Tibial nerve (tissue), 4 donors: ENCODE measurements at regions not wholly inside any gene's neighbourhood (a gene's known extent, or its start where the extent isn't known, plus 50 kb on each side); places are given as distances from the start of the nearest gene placed in this dataset.

ENCODE experiments used
- DNase-seq, 2 donors: peaks; one replicate each; pipeline ENCODE4 v3.0.0-alpha.2; 2019; ENCODE audit warnings: low spot score in 2 of 2
- H3K27ac ChIP-seq, 4 donors: fragments of 200-600 bp; sonication (generic) in 3 of 4; one replicate each; pipeline ENCODE4 v1.5.1; 2017 to 2019; ENCODE audit warnings: mild to moderate bottlenecking in 1 of 4
- H3K27me3 ChIP-seq, 2 donors: fragments of 200-600 bp; sonication (generic) in 1 of 2; one replicate each; pipeline versions ENCODE4 v1.5.1 to v1.6.0; 2017 to 2019
- H3K36me3 ChIP-seq, 3 donors: fragments of 200-600 bp; sonication (generic); one replicate each; pipeline ENCODE4 v1.5.1; 2018 to 2019
- H3K4me1 ChIP-seq, 4 donors: fragments of 200-600 bp; sonication (generic) in 3 of 4; one replicate each; pipeline ENCODE4 v1.5.1; 2017 to 2019
- H3K4me3 ChIP-seq, 4 donors: fragments of 200-600 bp; sonication (generic) in 3 of 4; one replicate each; pipeline ENCODE4 v1.5.1; 2017 to 2019; ENCODE audit warnings: mild to moderate bottlenecking in 1 of 4, moderate library complexity in 1 of 4
- H3K9me3 ChIP-seq, 4 donors: fragments of 200-600 bp; sonication (generic) in 3 of 4; one replicate each; pipeline ENCODE4 v1.5.1; 2017 to 2019
- EP300 ChIP-seq, 2 donors: sonication (generic); formaldehyde crosslinking; IDR thresholded peaks; one replicate each; pipeline ENCODE4 v1.6.1; 2017; ENCODE audit warnings: antibody characterized with exemption in 2 of 2, mild to moderate bottlenecking in 1 of 2
- POLR2A ChIP-seq, 2 donors: fragments of 450-650 bp; IDR thresholded peaks; one replicate each; pipeline ENCODE4 v1.6.1; 2017; ENCODE audit warnings: antibody characterized with exemption in 2 of 2, mild to moderate bottlenecking in 2 of 2, moderate library complexity in 2 of 2
- WGBS, 2 donors: methylation state at CpG; one replicate each; pipeline ENCODE4 v1.1.5; 2018; 5-methylcytosine and 5-hydroxymethylcytosine counted together
- TF ChIP-seq, protein P1 (sequence below), 5 experiments: fragments of 200-600 bp in 3 of 5; fragments of 450-650 bp in 2 of 5; sonication (generic) in 3 of 5; IDR thresholded peaks; one replicate each; pipeline ENCODE4 v1.5.1; 2016 to 2019; ENCODE audit warnings: antibody characterized with exemption in 5 of 5, mild to moderate bottlenecking in 3 of 5, moderate library complexity in 2 of 5

DNA sequence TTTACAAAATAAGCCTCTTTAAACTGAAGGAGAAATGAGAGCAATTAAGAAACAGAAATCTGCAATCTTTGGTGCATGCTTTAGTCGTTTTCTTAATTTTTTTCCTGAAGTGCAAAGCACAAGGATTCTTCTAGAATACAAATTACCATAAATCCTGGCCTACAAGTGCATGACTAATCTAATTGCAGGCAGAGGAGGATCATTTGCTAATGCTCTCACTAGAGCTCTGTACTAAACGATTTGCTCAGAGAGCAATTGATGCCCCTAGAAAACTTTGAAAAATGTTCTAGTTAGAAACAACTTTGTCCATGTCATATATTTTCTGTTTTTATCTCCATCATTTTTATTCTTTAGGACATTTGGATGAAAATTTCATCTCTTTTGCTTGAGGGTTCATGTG is 193.2 kb downstream of the POU4F1 start:
- H3K4me1 ChIP-seq: no peaks in the 10 kb centered on the region
- no peak for DNase-seq
- H3K36me3 ChIP-seq: no peaks in the 10 kb centered on the region
- H3K9me3 ChIP-seq: no peaks in the 10 kb centered on the region
- no peaks in the 10 kb centered on the region for H3K27me3 ChIP-seq
- TF ChIP-seq POLR2A (IDR thresholded peaks at IDR 0.05) (no peak), EP300 (IDR thresholded peaks at IDR 0.05) (no peak)
- no peak overlapping the region for H3K4me3 ChIP-seq
- H3K27ac ChIP-seq: no peak overlapping the region
- WGBS, 2 donors: 27 to 28% methylated on average over 2 of the region's 2 CpGs

DNA sequence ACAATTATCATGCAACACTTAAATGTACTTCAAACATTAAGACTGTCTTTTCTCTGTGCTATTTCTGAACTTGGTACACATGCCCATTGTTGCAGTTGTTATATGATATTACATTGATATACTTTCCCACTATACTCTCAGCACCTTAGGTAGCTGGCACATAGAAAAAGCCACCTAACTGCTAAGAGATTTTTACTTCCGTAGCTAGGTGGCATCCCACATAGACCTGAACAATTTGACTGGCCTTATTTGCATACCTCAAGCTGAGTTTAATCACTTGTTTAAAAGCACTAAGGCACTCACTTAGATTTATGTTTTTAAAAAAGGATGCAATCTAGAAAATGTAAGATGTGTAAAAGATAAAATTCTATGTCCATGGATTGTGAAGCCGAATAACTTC is 194.2 kb downstream of the POU4F1 start:
- no peak for TF ChIP-seq EP300 (IDR thresholded peaks at IDR 0.05)
- TF ChIP-seq, protein P1, sequence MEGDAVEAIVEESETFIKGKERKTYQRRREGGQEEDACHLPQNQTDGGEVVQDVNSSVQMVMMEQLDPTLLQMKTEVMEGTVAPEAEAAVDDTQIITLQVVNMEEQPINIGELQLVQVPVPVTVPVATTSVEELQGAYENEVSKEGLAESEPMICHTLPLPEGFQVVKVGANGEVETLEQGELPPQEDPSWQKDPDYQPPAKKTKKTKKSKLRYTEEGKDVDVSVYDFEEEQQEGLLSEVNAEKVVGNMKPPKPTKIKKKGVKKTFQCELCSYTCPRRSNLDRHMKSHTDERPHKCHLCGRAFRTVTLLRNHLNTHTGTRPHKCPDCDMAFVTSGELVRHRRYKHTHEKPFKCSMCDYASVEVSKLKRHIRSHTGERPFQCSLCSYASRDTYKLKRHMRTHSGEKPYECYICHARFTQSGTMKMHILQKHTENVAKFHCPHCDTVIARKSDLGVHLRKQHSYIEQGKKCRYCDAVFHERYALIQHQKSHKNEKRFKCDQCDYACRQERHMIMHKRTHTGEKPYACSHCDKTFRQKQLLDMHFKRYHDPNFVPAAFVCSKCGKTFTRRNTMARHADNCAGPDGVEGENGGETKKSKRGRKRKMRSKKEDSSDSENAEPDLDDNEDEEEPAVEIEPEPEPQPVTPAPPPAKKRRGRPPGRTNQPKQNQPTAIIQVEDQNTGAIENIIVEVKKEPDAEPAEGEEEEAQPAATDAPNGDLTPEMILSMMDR (IDR thresholded peaks at IDR 0.05): no peak
- TF ChIP-seq POLR2A (IDR thresholded peaks at IDR 0.05): no peak

DNA sequence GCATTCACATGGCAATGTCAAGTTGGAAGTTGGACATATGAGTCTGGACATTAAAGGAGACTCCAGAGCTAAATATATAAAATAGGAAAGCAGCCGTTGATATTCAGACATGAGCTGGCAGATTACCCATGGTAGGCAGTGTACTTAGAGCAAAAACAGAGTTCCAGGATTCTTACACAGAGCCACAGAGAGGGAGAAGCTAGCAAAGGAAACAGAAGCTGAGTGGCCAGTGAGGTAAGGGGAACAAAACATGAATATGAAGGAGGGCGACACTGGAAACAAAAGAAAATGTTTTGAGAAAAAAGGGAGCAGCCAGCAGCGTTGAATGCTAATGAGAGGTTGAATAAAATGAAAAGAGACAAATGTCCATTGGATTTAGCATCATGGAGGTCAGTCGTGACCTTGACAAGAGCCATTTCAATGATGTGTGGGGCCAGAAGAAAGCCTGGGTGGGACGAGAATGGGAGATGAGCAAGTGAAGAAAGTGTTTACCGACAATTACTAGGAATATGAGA is 198.4 kb downstream of the POU4F1 start:
- H3K9me3 ChIP-seq: no peaks in the 10 kb centered on the region
- no peak for TF ChIP-seq EP300 (IDR thresholded peaks at IDR 0.05)
- TF ChIP-seq POLR2A (IDR thresholded peaks at IDR 0.05): no peak
- TF ChIP-seq, protein P1 (IDR thresholded peaks at IDR 0.05): no peak
- H3K36me3 ChIP-seq: no peaks in the 10 kb centered on the region
- DNase-seq: no peak
- 81 to 83% methylated on average over 6 of the region's 6 CpGs for WGBS, 2 donors
- no peak overlapping the region for H3K4me3 ChIP-seq
- no peak overlapping the region for H3K27ac ChIP-seq
- no peaks in the 10 kb centered on the region for H3K27me3 ChIP-seq
- H3K4me1 ChIP-seq: no peaks in the 10 kb centered on the region

More for the DNA sequence above, 194.2 kb downstream of the POU4F1 start:
- H3K9me3 ChIP-seq: no peaks in the 10 kb centered on the region
- DNase-seq: no peak
- H3K27ac ChIP-seq: no peak overlapping the region
- H3K4me3 ChIP-seq: no peak overlapping the region
- H3K27me3 ChIP-seq: no peaks in the 10 kb centered on the region
- WGBS, 2 donors: 81 to 94% methylated on average over 2 of the region's 2 CpGs
- no peaks in the 10 kb centered on the region for H3K4me1 ChIP-seq
- no peaks in the 10 kb centered on the region for H3K36me3 ChIP-seq

DNA sequence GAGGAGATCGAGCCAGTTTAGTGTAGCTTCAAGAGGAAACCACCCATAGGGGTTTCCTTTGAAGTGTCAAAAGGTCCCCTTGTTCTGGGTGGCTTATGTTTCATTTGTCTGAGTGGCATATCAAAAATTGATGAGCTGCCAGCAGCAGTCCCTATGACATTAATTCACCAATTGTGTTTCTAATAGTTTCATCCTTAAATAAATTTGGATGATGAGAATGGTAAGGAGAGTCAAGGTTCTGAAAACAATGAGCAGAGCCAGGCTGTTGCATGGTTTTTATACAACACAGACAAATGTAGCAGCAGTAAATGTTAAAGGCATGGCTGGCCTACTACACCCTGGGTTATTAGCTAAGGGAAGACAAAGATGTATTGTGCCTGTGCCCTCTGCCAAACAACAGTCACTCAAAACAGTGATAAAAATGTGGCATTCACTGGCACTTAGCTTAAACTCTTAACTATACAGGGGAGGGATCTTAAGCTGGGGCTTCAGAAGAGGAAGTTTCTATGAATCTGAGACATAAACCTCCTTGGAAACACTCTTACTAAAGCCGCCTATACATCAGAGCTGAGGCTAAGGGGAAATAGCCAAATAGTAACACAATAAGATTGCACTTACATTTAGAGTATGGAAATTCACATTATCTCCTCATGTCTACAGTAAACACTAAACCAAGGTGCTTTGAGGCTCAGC is 200.5 kb downstream of the POU4F1 start:
- Histone ChIP-seq H3K36me3 (no peaks in the 10 kb centered on the region), H3K4me1 (no peaks in the 10 kb centered on the region), H3K4me3 (no peak overlapping the region), H3K27me3 (no peaks in the 10 kb centered on the region), H3K27ac (no peak overlapping the region), H3K9me3 (no peaks in the 10 kb centered on the region)
- DNase-seq: no peak
- TF ChIP-seq, protein P1 (IDR thresholded peaks at IDR 0.05): no peak
- TF ChIP-seq EP300 (IDR thresholded peaks at IDR 0.05): no peak
- TF ChIP-seq POLR2A (IDR thresholded peaks at IDR 0.05): no peak
- 30 to 34% methylated on average over 2 of the region's 2 CpGs for WGBS, 2 donors

DNA sequence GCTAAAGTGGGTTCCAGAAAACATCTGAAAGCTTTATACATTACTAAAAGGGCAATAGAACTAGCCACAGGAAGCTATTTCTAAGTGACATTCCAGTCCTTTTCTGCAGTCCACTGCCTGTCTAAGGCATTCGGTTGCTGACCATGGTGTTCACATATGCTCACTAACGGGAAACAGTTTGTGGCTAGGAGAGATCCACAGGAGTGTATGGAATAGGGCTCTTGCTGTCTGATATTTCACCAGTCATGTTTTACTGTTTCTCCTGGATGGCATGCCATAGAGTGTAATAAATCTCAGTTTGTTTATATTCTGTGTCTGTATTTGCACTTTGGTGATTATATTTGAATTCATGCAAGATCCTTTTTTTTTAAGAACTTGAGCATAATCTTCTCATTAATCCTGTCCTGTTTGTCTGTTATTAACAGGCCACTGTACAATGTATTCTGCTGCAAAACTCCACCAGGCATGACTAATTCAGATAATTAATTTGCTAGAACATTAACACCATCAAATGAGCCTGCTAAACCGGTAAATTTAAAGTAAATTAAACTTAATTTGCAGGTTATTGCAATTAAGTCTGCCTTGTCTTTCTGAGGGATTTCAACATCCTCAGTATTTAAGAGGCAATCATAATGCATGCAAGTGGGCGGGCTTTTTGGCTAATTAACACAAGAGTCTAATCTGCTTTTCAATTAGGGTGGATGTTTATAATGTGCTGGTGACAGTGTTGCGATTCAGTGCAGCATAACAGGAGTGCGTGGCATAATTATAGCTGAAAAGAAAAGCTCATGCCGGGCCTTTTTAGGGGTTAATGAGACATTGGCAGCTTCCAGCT is 201.3 kb downstream of the POU4F1 start:
- no peaks in the 10 kb centered on the region for H3K4me1 ChIP-seq
- WGBS, 2 donors: 46 to 56% methylated on average over 7 of the region's 7 CpGs
- H3K27ac ChIP-seq: no peak overlapping the region
- no peaks in the 10 kb centered on the region for H3K27me3 ChIP-seq
- H3K4me3 ChIP-seq: no peak overlapping the region
- no peaks in the 10 kb centered on the region for H3K36me3 ChIP-seq
- TF ChIP-seq, protein P1 (IDR thresholded peaks at IDR 0.05): no peak
- TF ChIP-seq POLR2A (IDR thresholded peaks at IDR 0.05) (no peak), EP300 (IDR thresholded peaks at IDR 0.05) (no peak)
- no peak for DNase-seq
- no peaks in the 10 kb centered on the region for H3K9me3 ChIP-seq
